ENCODE measurements at regions not wholly inside any gene's neighbourhood (a gene's known extent, or its start where the extent isn't known, plus 50 kb on each side); places are given as distances from the start of the nearest gene placed in this dataset.

- CTCF ChIA-PET (ENCODE audit: partially characterized antibody), result interaction anchor here (0.9 to 1.9 kb wide), 5 partner anchors 15 to 85 kb away, joined by 3 to 4 read pairs (median 3); no protein-coding TSS in a partner anchor
- H3K4ac ChIP-seq (replicated peaks; ENCODE audit: insufficient read length, low read depth, low read length), result no peak overlapping the region
- DNase-seq (ENCODE audit: low read depth in 1 of 2, low spot score in 2 of 2), result no peak
Measured at GRCh38 chr20:58584051-58584824, 66.8 kb upstream of the STX16 start.

More at GRCh38 chr20:58584051-58584824, 66.8 kb upstream of the STX16 start:
- no peak overlapping the region for H4K8ac ChIP-seq (ENCODE audit: extremely low read depth, insufficient read depth, low read length)
- H3K36me3 ChIP-seq (ENCODE audit: control insufficient read depth in 2 of 4, insufficient read depth in 4 of 4, low read length in 3 of 4), result no peaks in the 10 kb centered on the region
- no peak overlapping the region; the same call in 1 of the 2 replicates for H3K18ac ChIP-seq (ENCODE audit: extremely low read depth, low read length)
- no peak overlapping the region for H3K4me3 ChIP-seq (ENCODE audit: extremely low read depth in 1 of 4, insufficient read depth in 2 of 4, low read depth in 3 of 4, low read length in 4 of 4)
- H2BK5ac ChIP-seq (ENCODE audit: low read depth, low read length), result 0 out of 2 replicates have a peak overlapping the region, but pooled peaks have one; percentile 47
- no peak overlapping the region for H3K56ac ChIP-seq (replicated peaks; ENCODE audit: insufficient read length, low read depth, low read length)
- peaks cover 0 to 4% of the 10 kb centered on the region in 2 experiments; a peak in 1 of 4 replicates for H3K9me3 ChIP-seq (ENCODE audit: insufficient read depth in 2 of 2, low read depth in 1 of 2, low read length in 1 of 2)
- H2BK120ac ChIP-seq (replicated peaks; ENCODE audit: low read depth, low read length), result no peak overlapping the region
- H2AFZ ChIP-seq (ENCODE audit: low read length), result no peak overlapping the region
- peaks cover 0 to 3% (median 2%) of the 10 kb centered on the region in 4 experiments; a peak in 4 of 7 replicates for H3K4me1 ChIP-seq (replicated peaks in 1 of 4; ENCODE audit: control insufficient read depth in 3 of 4, insufficient read depth in 4 of 4, low read length in 3 of 4)
- 0 out of 4 replicates have a peak, but pooled peaks of 1 of the 2 experiments have one; percentile 7 for TF ChIP-seq HDAC2 (IDR thresholded peaks at IDR 0.05; ENCODE audit: borderline replicate concordance in 1 of 2, low read depth in 2 of 2, low read length in 2 of 2)
- peak; percentile 55; the same call in 1 of the 2 replicates for TF ChIP-seq KDM1A (IDR thresholded peaks at IDR 0.05; ENCODE audit: borderline replicate concordance, low read length)
- no peak for TF ChIP-seq EGR1 (IDR thresholded peaks at IDR 0.05; ENCODE audit: borderline replicate concordance, low read depth, low read length)
- POLR2A ChIA-PET (ENCODE audit: partially characterized antibody), result interaction anchor here (0.6 to 0.7 kb wide), 2 partner anchors 44 to 413 kb away, joined by 3 read pairs; no protein-coding TSS in a partner anchor
- 0 out of 2 replicates have a peak overlapping the region, but pooled peaks have one; percentile 19 for H2BK20ac ChIP-seq (ENCODE audit: low read length)
- peak overlapping the region; percentile 63 for H4K91ac ChIP-seq (replicated peaks; ENCODE audit: insufficient read length, low read length)
- FAIRE-seq, result no peak
- no peak overlapping the region for H3K27ac ChIP-seq (ENCODE audit: low read depth, low read length)
- H3K23ac ChIP-seq (ENCODE audit: insufficient read length), result no peak overlapping the region
- no peaks in the 10 kb centered on the region for H3K79me2 ChIP-seq (ENCODE audit: control insufficient read depth in 1 of 2, insufficient read depth in 2 of 2, low read length in 2 of 2)
- H3K23me2 ChIP-seq (ENCODE audit: low read depth, low read length), result peaks cover 2% of the 10 kb centered on the region; the same call in 1 of the 2 replicates
- peak overlapping the region; percentile 68; the same call in 1 of the 2 replicates for H2BK12ac ChIP-seq (ENCODE audit: low read depth, low read length)
- H4K20me1 ChIP-seq (replicated peaks in 1 of 2; ENCODE audit: control insufficient read depth in 1 of 2, insufficient read depth in 2 of 2, low read length in 2 of 2), result no peaks in the 10 kb centered on the region
- no peak overlapping the region for H3K9ac ChIP-seq (replicated peaks in 1 of 4; ENCODE audit: extremely low read depth in 1 of 4, low read depth in 3 of 4, low read length in 3 of 4)
- H2AK5ac ChIP-seq (ENCODE audit: low read depth, low read length), result no peak overlapping the region
- H4K5ac ChIP-seq (ENCODE audit: insufficient read length, low read depth, low read length), result no peak overlapping the region
- H3K4me2 ChIP-seq (ENCODE audit: insufficient read depth in 1 of 2, low read depth in 2 of 2, low read length in 2 of 2), result no peak overlapping the region
- H3K14ac ChIP-seq (ENCODE audit: insufficient read length), result no peak overlapping the region
- H3K27me3 ChIP-seq (replicated peaks in 1 of 4; ENCODE audit: control insufficient read depth in 3 of 4, extremely low read depth in 1 of 4, insufficient read depth in 3 of 4, low read length in 3 of 4), result no peaks in the 10 kb centered on the region; a peak in 1 of 7 replicates
- peak overlapping the region; percentile 81; the same call in 1 of the 2 replicates for H2BK15ac ChIP-seq (ENCODE audit: low read length)
- 89% methylated on average over 8 of the region's 8 CpGs; no CpG with 5 or more reads in 1 of the 2 experiments for WGBS, 2 experiments (ENCODE audit: extremely low coverage in 1 of 2, insufficient coverage in 1 of 2, insufficient read length in 1 of 2, insufficient replicate concordance in 2 of 2, low coverage in 1 of 2, low lambda C conversion rate in 2 of 2, missing lambda C conversion rate in 1 of 2)
- H3K79me1 ChIP-seq (ENCODE audit: low read depth, low read length), result no peaks in the 10 kb centered on the region

Data from H1 (cell line).